Trophoblast cell (in vitro differentiated cells and primary cell): ENCODE measurements at regions not wholly inside any gene's neighbourhood (a gene's known extent, or its start where the extent isn't known, plus 50 kb on each side); places are given as distances from the start of the nearest gene placed in this dataset.
A peak's percentile ranks its signal among the peaks of the same experiment; 100 is the strongest.

Experiments used
- DNase-seq, 2 donors: peaks; one replicate each; pipeline ENCODE4 v3.0.0-alpha.2; 2016
- H2AFZ ChIP-seq: 2 replicates; pipeline ENCODE4 v1.6.1; 2013; ENCODE audit warnings: low read length, moderate library complexity, mild to moderate bottlenecking; ENCODE audit not compliant: insufficient read depth, poor library complexity
- H2AK5ac ChIP-seq: 2 replicates; pipeline ENCODE4 v1.6.1; 2013; ENCODE audit warnings: mild to moderate bottlenecking, low read length
- H2BK120ac ChIP-seq: 2 replicates; pipeline ENCODE4 v1.6.1; 2013; ENCODE audit warnings: low read length, mild to moderate bottlenecking, moderate library complexity; ENCODE audit not compliant: insufficient read depth, poor library complexity
- H2BK12ac ChIP-seq: 2 replicates; pipeline ENCODE4 v1.6.1; 2013; ENCODE audit warnings: mild to moderate bottlenecking, low read length, moderate library complexity
- H2BK5ac ChIP-seq: 2 replicates; pipeline ENCODE4 v1.6.1; 2013; ENCODE audit warnings: low read length, low read depth, moderate library complexity, mild to moderate bottlenecking; ENCODE audit not compliant: poor library complexity
- H3K14ac ChIP-seq: 2 replicates; pipeline ENCODE4 v1.6.1; 2013; ENCODE audit warnings: mild to moderate bottlenecking, low read length
- H3K18ac ChIP-seq: 2 replicates; pipeline ENCODE4 v1.6.1; 2013; ENCODE audit warnings: mild to moderate bottlenecking, low read length
- H3K23ac ChIP-seq: 2 replicates; pipeline ENCODE4 v1.6.1; 2013; ENCODE audit warnings: low read length
- H3K27ac ChIP-seq: 2 replicates; pipeline ENCODE4 v1.5.1; 2013; ENCODE audit warnings: low read depth, mild to moderate bottlenecking, inconsistent platforms, low read length, moderate library complexity
- H3K27me3 ChIP-seq: 2 replicates; pipeline ENCODE4 v1.6.1; 2013; ENCODE audit warnings: inconsistent platforms, mild to moderate bottlenecking, low read length, moderate library complexity; ENCODE audit not compliant: insufficient read depth
- H3K36me3 ChIP-seq, 2 experiments: 1 replicate in 1 of 2; 2 replicates in 1 of 2; pipeline ENCODE4 v1.6.1; 2013; ENCODE audit warnings: low read length in 2 of 2, mild to moderate bottlenecking in 2 of 2, moderate library complexity in 1 of 2; ENCODE audit not compliant: insufficient read depth in 2 of 2, control insufficient read depth in 1 of 2
- H3K4ac ChIP-seq: 2 replicates; pipeline ENCODE4 v1.6.1; 2013; ENCODE audit warnings: low read depth, mild to moderate bottlenecking, low read length, moderate library complexity
- H3K4me1 ChIP-seq, 2 experiments: 1 replicate in 1 of 2; 2 replicates in 1 of 2; pipeline ENCODE4 v1.6.1; 2013; ENCODE audit warnings: low read length in 2 of 2, mild to moderate bottlenecking in 2 of 2, moderate library complexity in 1 of 2; ENCODE audit not compliant: insufficient read depth in 2 of 2, control insufficient read depth in 1 of 2
- H3K4me2 ChIP-seq: 2 replicates; pipeline ENCODE4 v1.6.1; 2013; ENCODE audit warnings: inconsistent platforms, mild to moderate bottlenecking, low read length, moderate library complexity
- H3K4me3 ChIP-seq: 2 replicates; pipeline ENCODE4 v1.5.1; 2013; ENCODE audit warnings: mild to moderate bottlenecking, low read depth, low read length, inconsistent platforms
- H3K79me1 ChIP-seq: one replicate; pipeline ENCODE4 v1.6.1; 2013; ENCODE audit warnings: low read length
- H3K79me2 ChIP-seq: 2 replicates; pipeline ENCODE4 v1.6.1; 2013; ENCODE audit warnings: low read length, mild to moderate bottlenecking; ENCODE audit not compliant: control insufficient read depth, insufficient read depth, poor library complexity
- H3K9ac ChIP-seq: 2 replicates; pipeline ENCODE4 v1.6.1; 2013; ENCODE audit warnings: mild to moderate bottlenecking, low read length
- H3K9me3 ChIP-seq: 2 replicates; pipeline ENCODE4 v1.6.1; 2013; ENCODE audit warnings: low read depth, mild to moderate bottlenecking, control low read depth, inconsistent platforms, low read length; ENCODE audit not compliant: insufficient read depth
- H4K12ac ChIP-seq: 2 replicates; pipeline ENCODE4 v1.6.1; 2013; ENCODE audit warnings: low read depth, mild to moderate bottlenecking, low read length, moderate library complexity
- H4K8ac ChIP-seq: 2 replicates; pipeline ENCODE4 v1.6.1; 2013; ENCODE audit warnings: low read depth, mild to moderate bottlenecking, low read length, moderate library complexity
- H4K91ac ChIP-seq: one replicate; pipeline ENCODE4 v1.6.1; 2013; ENCODE audit warnings: low read depth, mild to moderate bottlenecking, low read length, moderate library complexity
- WGBS: extraction: QIAGEN DNeasy Blood & Tissue Kit; methylation state at CpG from one replicate; pipeline ENCODE4 v1.1.7; 2013; ENCODE audit warnings: missing lambda C conversion rate; ENCODE audit not compliant: insufficient read length, insufficient coverage; ENCODE audit errors: extremely low coverage; 5-methylcytosine and 5-hydroxymethylcytosine counted together

DNA sequence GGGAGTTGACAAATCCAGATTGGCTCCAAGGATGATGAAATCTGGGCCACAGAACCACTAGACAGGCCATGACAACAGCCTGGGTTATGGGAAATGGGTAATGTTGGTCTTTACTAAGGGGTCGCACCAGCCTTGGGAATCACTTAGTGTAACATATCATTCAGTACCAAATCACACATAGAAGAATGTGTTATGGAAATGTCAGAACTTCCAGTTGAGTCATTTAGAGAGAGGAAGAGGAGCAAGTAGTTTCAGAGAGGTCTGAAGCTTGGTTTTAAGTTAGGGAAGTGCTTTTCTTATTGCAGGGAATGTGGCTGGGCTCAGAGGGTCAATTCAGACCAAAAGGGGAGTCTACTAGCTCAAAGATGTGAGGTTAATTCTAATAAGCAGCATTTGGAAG lies 241.6 kb upstream of the ZPLD1 start:
- Histone ChIP-seq H3K79me2 (no peaks in the 10 kb centered on the region), H2AK5ac (no peak overlapping the region), H4K8ac (no peak overlapping the region), H4K91ac (no peak overlapping the region), H3K4me2 (no peak overlapping the region), H3K4me1 (no peaks in the 10 kb centered on the region), H2BK120ac (no peak overlapping the region), H2BK12ac (no peak overlapping the region), H3K27ac (no peak overlapping the region), H2AFZ (no peak overlapping the region), H3K23ac (no peak overlapping the region), H3K4ac (no peak overlapping the region), H2BK5ac (no peak overlapping the region), H3K18ac (no peak overlapping the region), H3K4me3 (no peak overlapping the region), H3K27me3 (no peaks in the 10 kb centered on the region), H3K79me1 (no peaks in the 10 kb centered on the region), H4K12ac (no peak overlapping the region), H3K14ac (no peak overlapping the region), H3K9ac (no peak overlapping the region), H3K36me3 (no peaks in the 10 kb centered on the region), H3K9me3 (no peaks in the 10 kb centered on the region)
- DNase-seq: no peak
- no CpG with 5 or more reads among the region's 1 CpG for WGBS

DNA sequence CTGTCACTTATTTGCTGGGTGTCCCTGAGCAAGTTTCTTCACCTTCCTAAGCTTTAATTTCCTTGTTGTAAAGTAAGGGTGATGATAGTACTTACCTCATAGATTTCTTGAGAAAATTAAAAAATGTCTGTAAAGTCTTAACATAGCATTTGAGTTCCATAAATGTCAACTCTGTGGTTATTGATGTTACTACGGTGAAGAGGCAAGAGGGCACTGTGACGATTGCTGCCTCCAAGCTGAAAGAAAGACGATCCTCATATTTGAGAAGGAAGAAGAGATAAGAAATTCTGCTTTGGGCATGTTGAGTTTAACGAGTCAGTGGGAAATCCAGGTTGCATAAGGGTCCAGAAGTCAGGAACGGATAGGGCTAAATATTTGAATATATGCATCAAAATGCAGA lies 240.8 kb upstream of the ZPLD1 start:
- Histone ChIP-seq H2BK5ac (no peak overlapping the region), H3K23ac (no peak overlapping the region), H3K79me1 (no peaks in the 10 kb centered on the region), H2BK120ac (no peak overlapping the region), H3K18ac (no peak overlapping the region), H3K27me3 (no peaks in the 10 kb centered on the region), H4K91ac (no peak overlapping the region), H2AK5ac (no peak overlapping the region), H3K4me1 (no peaks in the 10 kb centered on the region), H3K9ac (no peak overlapping the region), H2AFZ (no peak overlapping the region), H3K4ac (no peak overlapping the region), H3K4me3 (no peak overlapping the region), H3K4me2 (no peak overlapping the region), H3K36me3 (no peaks in the 10 kb centered on the region), H3K14ac (no peak overlapping the region), H3K9me3 (no peaks in the 10 kb centered on the region), H3K27ac (no peak overlapping the region), H2BK12ac (no peak overlapping the region), H3K79me2 (no peaks in the 10 kb centered on the region), H4K8ac (no peak overlapping the region), H4K12ac (no peak overlapping the region)
- peak in 1 of 2 donors; percentile 18 for DNase-seq
- WGBS: no CpG with 5 or more reads among the region's 5 CpGs

DNA sequence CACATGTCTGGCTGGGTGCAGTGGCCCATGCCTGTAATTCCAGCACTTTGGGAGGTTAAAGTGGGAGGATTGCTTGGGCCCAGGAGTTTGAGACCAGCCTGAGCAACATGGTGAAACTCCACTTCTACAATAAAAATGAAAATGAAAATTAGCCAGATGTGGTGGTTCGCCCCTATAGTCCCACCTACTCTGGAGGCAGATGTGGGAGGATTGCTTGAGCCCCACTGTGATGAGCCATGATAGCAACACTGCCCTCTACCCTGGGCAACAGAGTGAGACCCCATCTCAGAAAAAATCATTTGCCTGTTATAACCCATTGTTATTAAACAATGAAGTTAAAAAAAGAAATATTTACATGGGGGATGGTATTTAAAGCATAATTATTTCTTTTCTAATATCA lies 240.1 kb upstream of the ZPLD1 start:
- Histone ChIP-seq H3K9me3 (no peaks in the 10 kb centered on the region), H2AK5ac (no peak overlapping the region), H4K8ac (no peak overlapping the region), H3K27me3 (no peaks in the 10 kb centered on the region), H3K36me3 (no peaks in the 10 kb centered on the region), H2BK12ac (no peak overlapping the region), H3K14ac (no peak overlapping the region), H3K27ac (no peak overlapping the region), H3K23ac (no peak overlapping the region), H3K18ac (no peak overlapping the region), H4K12ac (no peak overlapping the region), H3K9ac (no peak overlapping the region), H4K91ac (no peak overlapping the region), H2BK5ac (no peak overlapping the region), H2BK120ac (no peak overlapping the region), H2AFZ (no peak overlapping the region), H3K4me2 (no peak overlapping the region), H3K4me3 (no peak overlapping the region), H3K4ac (no peak overlapping the region), H3K4me1 (no peaks in the 10 kb centered on the region), H3K79me2 (no peaks in the 10 kb centered on the region), H3K79me1 (no peaks in the 10 kb centered on the region)
- no peak for DNase-seq
- WGBS: no CpG with 5 or more reads among the region's 1 CpG

DNA sequence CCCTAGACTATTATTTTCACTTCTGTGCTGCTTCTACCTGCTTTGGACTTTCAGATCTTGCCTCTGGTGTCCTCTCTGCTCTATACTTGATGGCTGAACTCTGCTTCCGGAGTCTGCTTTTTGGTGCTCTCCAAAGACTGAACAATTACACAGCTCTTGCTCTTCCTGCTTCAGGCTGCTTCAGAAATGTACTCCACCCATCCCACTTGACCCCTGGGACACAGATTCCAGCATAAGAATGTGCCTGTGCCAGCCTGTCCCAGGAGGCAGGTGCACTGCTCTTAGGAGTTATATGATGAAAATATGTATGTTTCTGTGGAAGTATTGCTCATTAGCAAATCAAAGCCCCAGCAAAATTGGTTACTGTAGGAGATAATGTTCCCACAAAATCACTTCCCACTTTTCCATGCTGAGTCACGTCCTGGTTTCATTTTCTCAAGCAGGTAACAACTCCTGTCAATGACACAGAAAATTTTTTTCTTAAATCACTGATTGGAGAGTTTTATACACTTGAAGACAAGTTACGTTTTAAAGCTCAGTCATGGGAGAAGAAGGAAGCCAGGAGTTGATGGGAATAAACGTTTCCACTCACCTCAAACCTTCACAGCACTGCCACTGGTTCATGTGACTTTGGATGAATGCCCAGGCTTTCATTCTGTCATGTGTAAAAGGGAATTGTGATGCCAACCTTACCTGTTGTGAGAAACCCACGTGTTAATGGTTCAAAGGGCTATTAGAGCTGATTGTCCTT lies 239.4 kb upstream of the ZPLD1 start:
- WGBS: no CpG with 5 or more reads among the region's 5 CpGs
- Histone ChIP-seq H3K4me1 (no peaks in the 10 kb centered on the region), H4K8ac (no peak overlapping the region)

More for the DNA sequence above, 239.4 kb upstream of the ZPLD1 start:
- no peak overlapping the region for H2BK12ac ChIP-seq
- no peak overlapping the region for H3K27ac ChIP-seq
- DNase-seq: peak in 1 of 2 donors; percentile 18
- no peak overlapping the region for H3K18ac ChIP-seq
- H4K12ac ChIP-seq: no peak overlapping the region
- H3K23ac ChIP-seq: no peak overlapping the region
- no peaks in the 10 kb centered on the region for H3K27me3 ChIP-seq
- H3K79me2 ChIP-seq: no peaks in the 10 kb centered on the region
- no peak overlapping the region for H2BK120ac ChIP-seq
- no peak overlapping the region for H4K91ac ChIP-seq
- H3K4me2 ChIP-seq: no peak overlapping the region
- no peak overlapping the region for H3K9ac ChIP-seq
- H3K14ac ChIP-seq: no peak overlapping the region
- H3K4me3 ChIP-seq: no peak overlapping the region
- no peak overlapping the region for H3K4ac ChIP-seq
- H3K9me3 ChIP-seq: no peaks in the 10 kb centered on the region
- H2AFZ ChIP-seq: no peak overlapping the region
- no peak overlapping the region for H2AK5ac ChIP-seq
- no peaks in the 10 kb centered on the region for H3K36me3 ChIP-seq
- no peaks in the 10 kb centered on the region for H3K79me1 ChIP-seq
- H2BK5ac ChIP-seq: no peak overlapping the region
